GM12872 (cell line): ENCODE measurements at regions not wholly inside any gene's neighbourhood (a gene's known extent, or its start where the extent isn't known, plus 50 kb on each side); places are given as distances from the start of the nearest gene placed in this dataset.

Experiments
- CTCF ChIP-seq: IDR thresholded peaks from 3 replicates; pipeline ENCODE4 v1.5.1; 2011; ENCODE audit warnings: low read depth, mild to moderate bottlenecking, low read length, moderate library complexity; ENCODE audit not compliant: insufficient read depth

GRCh38 chr4:45283352-45283751 is 557.0 kb upstream of the GNPDA2 start:
- no peak for TF ChIP-seq CTCF

GRCh38 chr4:45280121-45280520 is 553.8 kb upstream of the GNPDA2 start:
- no peak for TF ChIP-seq CTCF

- TF ChIP-seq CTCF: no peak
Measured at GRCh38 chr4:45275862-45276261, 549.5 kb upstream of the GNPDA2 start.

GRCh38 chr4:45241976-45242375 is 515.6 kb upstream of the GNPDA2 start:
- TF ChIP-seq CTCF: no peak

GRCh38 chr4:45229206-45229605 is 502.9 kb upstream of the GNPDA2 start:
- TF ChIP-seq CTCF: no peak

- no peak for TF ChIP-seq CTCF
Measured at GRCh38 chr4:45215976-45216542, 489.7 kb upstream of the GNPDA2 start.

GRCh38 chr4:45199736-45200135 is 473.4 kb upstream of the GNPDA2 start:
- TF ChIP-seq CTCF: no peak
